Left lobe of liver (tissue), 2 donors: ENCODE measurements at regions not wholly inside any gene's neighbourhood (a gene's known extent, or its start where the extent isn't known, plus 50 kb on each side); places are given as distances from the start of the nearest gene placed in this dataset.

Experiments
- ATAC-seq: fragments of 200-7000 bp; cut with Tn5 transposase; one replicate; pipeline ENCODE4 v1.9.1; 2020; ENCODE audit warnings: mild to moderate bottlenecking, moderate library complexity
- DNase-seq: peaks from one replicate; pipeline ENCODE4 v3.0.0-alpha.2; 2020; ENCODE audit warnings: low spot score
- donor health status: DM: no; HTN: no; CAD: no; lungs with moderate emphysema.
- donor health status: DM: no; HTN: yes; CAD: no.

DNA sequence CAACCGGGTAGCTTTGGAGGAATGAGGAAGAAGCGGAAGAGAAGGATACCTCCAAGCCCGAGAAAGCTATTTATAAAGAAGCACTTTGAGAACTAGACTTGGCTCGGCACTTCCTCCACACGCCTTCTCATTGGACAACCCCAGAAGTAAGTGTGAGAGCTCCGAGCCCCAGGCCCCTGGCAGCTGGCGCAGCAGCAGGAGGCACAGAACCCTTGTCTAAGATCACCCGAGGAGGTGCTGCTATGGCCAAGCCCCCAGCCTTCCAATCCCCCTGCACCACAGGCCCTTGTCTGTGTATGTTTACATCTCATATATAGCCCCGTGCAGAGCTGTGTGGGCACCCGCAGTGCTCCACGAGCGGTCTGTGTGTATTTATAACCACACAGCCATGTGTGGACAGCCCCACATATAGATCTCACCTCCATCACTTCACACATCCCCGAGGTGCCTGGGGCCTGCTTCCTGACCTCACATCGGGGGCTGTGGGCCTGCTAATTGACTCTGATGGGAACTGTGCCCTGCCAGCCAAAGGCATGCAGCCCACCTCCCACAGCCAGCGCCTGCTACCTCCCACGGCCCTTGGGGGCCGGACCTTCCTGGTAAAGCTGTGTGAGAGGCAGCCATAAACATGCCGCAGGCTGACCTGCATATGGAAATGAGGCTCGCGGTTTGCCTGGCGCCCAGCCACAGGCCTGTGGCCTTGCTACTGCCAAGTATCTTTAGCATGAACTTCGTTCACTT, 96.1 kb downstream of the C17orf67 start:
- DNase-seq (no peak), ATAC-seq (no peak)

- no peak for DNase-seq
- ATAC-seq = no peak
These were observed 94.3 kb downstream of the C17orf67 start for GRCh38 chr17:56739376-56739775.

DNA sequence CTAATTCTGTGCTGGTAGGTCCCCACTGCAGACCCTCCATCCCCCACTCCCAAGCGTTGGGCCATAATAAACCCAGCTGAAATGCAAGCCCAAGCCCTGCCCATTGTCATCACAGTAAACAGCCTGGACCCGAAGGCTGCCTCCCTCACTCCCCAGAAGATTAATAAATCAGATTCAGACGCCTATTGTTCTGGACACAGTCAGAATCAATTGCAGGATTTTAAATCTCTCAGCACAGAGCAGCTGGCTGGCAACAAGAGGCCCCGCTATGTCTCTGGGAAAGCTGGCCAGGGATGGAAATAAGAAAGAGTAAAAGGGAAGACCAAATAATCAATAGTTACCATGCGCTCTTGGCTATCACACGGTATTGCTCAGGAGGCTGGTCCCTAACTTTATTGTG, 93.9 kb downstream of the C17orf67 start:
- DNase-seq (no peak), ATAC-seq (no peak)

DNA sequence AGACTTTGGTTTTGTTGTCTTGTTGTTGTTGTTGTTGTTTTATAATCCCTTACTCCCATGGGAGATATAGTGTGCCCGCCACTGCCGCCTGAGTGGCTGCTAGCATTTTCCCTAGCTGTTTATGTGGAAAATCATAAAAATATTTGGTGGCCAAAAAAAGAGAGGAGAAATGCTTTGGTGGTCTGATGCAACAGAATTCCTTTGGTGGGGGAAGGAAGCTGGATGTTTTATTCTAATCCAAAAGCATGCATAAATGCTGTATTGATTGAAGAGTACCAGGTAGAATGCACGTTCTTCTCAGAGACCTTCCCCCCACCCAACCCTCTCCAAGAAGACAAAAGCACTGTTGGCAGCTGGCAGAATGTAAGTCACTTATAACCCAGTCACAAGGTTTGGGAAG, 93.2 kb downstream of the C17orf67 start:
- ATAC-seq = no peak
- no peak for DNase-seq
